ENCODE measurements at regions not wholly inside any gene's neighbourhood (a gene's known extent, or its start where the extent isn't known, plus 50 kb on each side); places are given as distances from the start of the nearest gene placed in this dataset.

- TF ChIP-seq, protein P1, sequence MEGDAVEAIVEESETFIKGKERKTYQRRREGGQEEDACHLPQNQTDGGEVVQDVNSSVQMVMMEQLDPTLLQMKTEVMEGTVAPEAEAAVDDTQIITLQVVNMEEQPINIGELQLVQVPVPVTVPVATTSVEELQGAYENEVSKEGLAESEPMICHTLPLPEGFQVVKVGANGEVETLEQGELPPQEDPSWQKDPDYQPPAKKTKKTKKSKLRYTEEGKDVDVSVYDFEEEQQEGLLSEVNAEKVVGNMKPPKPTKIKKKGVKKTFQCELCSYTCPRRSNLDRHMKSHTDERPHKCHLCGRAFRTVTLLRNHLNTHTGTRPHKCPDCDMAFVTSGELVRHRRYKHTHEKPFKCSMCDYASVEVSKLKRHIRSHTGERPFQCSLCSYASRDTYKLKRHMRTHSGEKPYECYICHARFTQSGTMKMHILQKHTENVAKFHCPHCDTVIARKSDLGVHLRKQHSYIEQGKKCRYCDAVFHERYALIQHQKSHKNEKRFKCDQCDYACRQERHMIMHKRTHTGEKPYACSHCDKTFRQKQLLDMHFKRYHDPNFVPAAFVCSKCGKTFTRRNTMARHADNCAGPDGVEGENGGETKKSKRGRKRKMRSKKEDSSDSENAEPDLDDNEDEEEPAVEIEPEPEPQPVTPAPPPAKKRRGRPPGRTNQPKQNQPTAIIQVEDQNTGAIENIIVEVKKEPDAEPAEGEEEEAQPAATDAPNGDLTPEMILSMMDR (IDR thresholded peaks at IDR 0.05; ENCODE audit: insufficient read depth, low read depth, low read length) = no peak
- H4K20me1 ChIP-seq (ENCODE audit: insufficient read depth, low read length) = no peaks in the 10 kb centered on the region
- no peak overlapping the region for H3K27ac ChIP-seq (ENCODE audit: low read depth, low read length)
- no peak overlapping the region for H3K9ac ChIP-seq (ENCODE audit: low read length)
- H3K36me3 Mint-ChIP-seq (ENCODE audit: low read depth, unreplicated experiment) = no peaks in the 10 kb centered on the region
- no peak for FAIRE-seq
- no peak overlapping the region for H3K4me2 ChIP-seq (ENCODE audit: low read length)
- no peak overlapping the region for H2AFZ ChIP-seq (ENCODE audit: low read depth, low read length)
- no peaks in the 10 kb centered on the region for H3K9me3 Mint-ChIP-seq (ENCODE audit: unreplicated experiment)
- no peak overlapping the region for H3K4me3 Mint-ChIP-seq (ENCODE audit: unreplicated experiment)
- no peak for DNase-seq (ENCODE audit: low read depth)
- no peaks in the 10 kb centered on the region for H3K9me3 ChIP-seq (ENCODE audit: insufficient read depth, low read depth, low read length)
- no peak overlapping the region for H3K4me3 ChIP-seq (ENCODE audit: insufficient read depth, low read depth, low read length)
- H3K36me3 ChIP-seq (ENCODE audit: insufficient read depth, low read length) = no peaks in the 10 kb centered on the region
- no peaks in the 10 kb centered on the region for H3K4me1 Mint-ChIP-seq (ENCODE audit: low read depth, unreplicated experiment)
- H3K27me3 ChIP-seq (ENCODE audit: insufficient read depth, low read length) = no peaks in the 10 kb centered on the region
- no peak overlapping the region for H3K27ac Mint-ChIP-seq (ENCODE audit: unreplicated experiment)
- H3K4me1 ChIP-seq (ENCODE audit: insufficient read depth, low read length) = no peaks in the 10 kb centered on the region
- H3K79me2 ChIP-seq (ENCODE audit: insufficient read depth, low read length) = no peaks in the 10 kb centered on the region
- H3K27me3 Mint-ChIP-seq (ENCODE audit: low read depth, unreplicated experiment) = no peaks in the 10 kb centered on the region
Observed at GRCh38 chr1:118820864-118821263, 167.3 kb downstream of the TBX15 start.

GRCh38 chr1:118815909-118816308, 172.2 kb downstream of the TBX15 start:
- Histone ChIP-seq H3K9me3 (ENCODE audit: insufficient read depth, low read depth, low read length) (no peaks in the 10 kb centered on the region), H3K27ac (ENCODE audit: low read depth, low read length) (no peak overlapping the region), H3K4me1 (ENCODE audit: insufficient read depth, low read length) (no peaks in the 10 kb centered on the region), H3K9ac (ENCODE audit: low read length) (no peak overlapping the region), H3K4me2 (ENCODE audit: low read length) (no peak overlapping the region), H4K20me1 (ENCODE audit: insufficient read depth, low read length) (no peaks in the 10 kb centered on the region), H3K27me3 (ENCODE audit: insufficient read depth, low read length) (no peaks in the 10 kb centered on the region), H3K4me3 (ENCODE audit: insufficient read depth, low read depth, low read length) (no peak overlapping the region), H2AFZ (ENCODE audit: low read depth, low read length) (no peak overlapping the region), H3K36me3 (ENCODE audit: insufficient read depth, low read length) (no peaks in the 10 kb centered on the region), H3K79me2 (ENCODE audit: insufficient read depth, low read length) (no peaks in the 10 kb centered on the region)
- no peaks in the 10 kb centered on the region for H3K27me3 Mint-ChIP-seq (ENCODE audit: low read depth, unreplicated experiment)
- FAIRE-seq = no peak
- no peak for DNase-seq (ENCODE audit: low read depth)
- H3K27ac Mint-ChIP-seq (ENCODE audit: unreplicated experiment) = no peak overlapping the region
- no peaks in the 10 kb centered on the region for H3K4me1 Mint-ChIP-seq (ENCODE audit: low read depth, unreplicated experiment)
- no peak for TF ChIP-seq EZH2 (IDR thresholded peaks at IDR 0.05; ENCODE audit: insufficient read depth, low read length)
- H3K9me3 Mint-ChIP-seq (ENCODE audit: unreplicated experiment) = no peaks in the 10 kb centered on the region
- no peaks in the 10 kb centered on the region for H3K36me3 Mint-ChIP-seq (ENCODE audit: low read depth, unreplicated experiment)
- no peak overlapping the region for H3K4me3 Mint-ChIP-seq (ENCODE audit: unreplicated experiment)

DNA sequence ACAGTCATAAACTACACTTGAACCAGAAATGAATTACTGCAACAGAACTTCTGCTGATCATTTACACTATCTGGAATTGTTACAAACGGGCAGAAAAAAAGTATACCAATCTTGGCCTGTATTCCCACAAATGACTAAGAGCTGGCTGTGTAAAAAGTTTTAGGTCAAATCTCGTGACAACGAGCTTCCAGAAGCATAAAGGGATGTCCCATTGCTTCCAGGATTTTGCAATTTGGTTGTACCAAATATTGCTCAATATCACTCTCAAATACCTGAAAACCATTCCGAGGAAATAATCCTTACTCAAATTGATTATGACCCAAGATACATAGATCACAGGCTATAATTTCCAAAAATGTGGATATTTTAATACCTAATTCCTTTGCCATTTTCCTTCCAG, 175.6 kb downstream of the TBX15 start:
- no peaks in the 10 kb centered on the region for H3K36me3 Mint-ChIP-seq (ENCODE audit: low read depth, unreplicated experiment)
- no peak overlapping the region for H3K4me3 Mint-ChIP-seq (ENCODE audit: unreplicated experiment)
- Histone ChIP-seq H2AFZ (ENCODE audit: low read depth, low read length) (no peak overlapping the region), H4K20me1 (ENCODE audit: insufficient read depth, low read length) (no peaks in the 10 kb centered on the region), H3K9ac (ENCODE audit: low read length) (no peak overlapping the region), H3K9me3 (ENCODE audit: insufficient read depth, low read depth, low read length) (no peaks in the 10 kb centered on the region), H3K36me3 (ENCODE audit: insufficient read depth, low read length) (no peaks in the 10 kb centered on the region), H3K27me3 (ENCODE audit: insufficient read depth, low read length) (no peaks in the 10 kb centered on the region), H3K4me1 (ENCODE audit: insufficient read depth, low read length) (no peaks in the 10 kb centered on the region), H3K4me2 (ENCODE audit: low read length) (no peak overlapping the region), H3K27ac (ENCODE audit: low read depth, low read length) (no peak overlapping the region), H3K79me2 (ENCODE audit: insufficient read depth, low read length) (no peaks in the 10 kb centered on the region), H3K4me3 (ENCODE audit: insufficient read depth, low read depth, low read length) (no peak overlapping the region)
- H3K4me1 Mint-ChIP-seq (ENCODE audit: low read depth, unreplicated experiment) = no peaks in the 10 kb centered on the region
- FAIRE-seq (no peak), DNase-seq (ENCODE audit: low read depth) (no peak)
- no peak for TF ChIP-seq EZH2 (IDR thresholded peaks at IDR 0.05; ENCODE audit: insufficient read depth, low read length)
- TF ChIP-seq, protein P1 (IDR thresholded peaks at IDR 0.05; ENCODE audit: insufficient read depth, low read depth, low read length) = no peak
- H3K9me3 Mint-ChIP-seq (ENCODE audit: unreplicated experiment) = no peaks in the 10 kb centered on the region
- no peaks in the 10 kb centered on the region for H3K27me3 Mint-ChIP-seq (ENCODE audit: low read depth, unreplicated experiment)
- H3K27ac Mint-ChIP-seq (ENCODE audit: unreplicated experiment) = no peak overlapping the region

All from astrocyte (in vitro differentiated cells and primary cell).